Tibial nerve (tissue), 4 donors: ENCODE measurements at regions not wholly inside any gene's neighbourhood (a gene's known extent, or its start where the extent isn't known, plus 50 kb on each side); places are given as distances from the start of the nearest gene placed in this dataset.

Experiments
- DNase-seq, 2 donors: peaks; one replicate each; pipeline ENCODE4 v3.0.0-alpha.2; 2019; ENCODE audit warnings: low spot score in 2 of 2
- H3K27ac ChIP-seq, 4 donors: fragments of 200-600 bp; sonication (generic) in 3 of 4; one replicate each; pipeline ENCODE4 v1.5.1; 2017 to 2019; ENCODE audit warnings: mild to moderate bottlenecking in 1 of 4
- H3K27me3 ChIP-seq, 2 donors: fragments of 200-600 bp; sonication (generic) in 1 of 2; one replicate each; pipeline versions ENCODE4 v1.5.1 to v1.6.0; 2017 to 2019
- H3K36me3 ChIP-seq, 3 donors: fragments of 200-600 bp; sonication (generic); one replicate each; pipeline ENCODE4 v1.5.1; 2018 to 2019
- H3K4me1 ChIP-seq, 4 donors: fragments of 200-600 bp; sonication (generic) in 3 of 4; one replicate each; pipeline ENCODE4 v1.5.1; 2017 to 2019
- H3K4me3 ChIP-seq, 4 donors: fragments of 200-600 bp; sonication (generic) in 3 of 4; one replicate each; pipeline ENCODE4 v1.5.1; 2017 to 2019; ENCODE audit warnings: mild to moderate bottlenecking in 1 of 4, moderate library complexity in 1 of 4
- H3K9me3 ChIP-seq, 4 donors: fragments of 200-600 bp; sonication (generic) in 3 of 4; one replicate each; pipeline ENCODE4 v1.5.1; 2017 to 2019
- CTCF ChIP-seq, 5 experiments: fragments of 200-600 bp in 3 of 5; fragments of 450-650 bp in 2 of 5; sonication (generic) in 3 of 5; IDR thresholded peaks; one replicate each; pipeline ENCODE4 v1.5.1; 2016 to 2019; ENCODE audit warnings: antibody characterized with exemption in 5 of 5, mild to moderate bottlenecking in 3 of 5, moderate library complexity in 2 of 5
- EP300 ChIP-seq, 2 donors: sonication (generic); formaldehyde crosslinking; IDR thresholded peaks; one replicate each; pipeline ENCODE4 v1.6.1; 2017; ENCODE audit warnings: antibody characterized with exemption in 2 of 2, mild to moderate bottlenecking in 1 of 2
- POLR2A ChIP-seq, 2 donors: fragments of 450-650 bp; IDR thresholded peaks; one replicate each; pipeline ENCODE4 v1.6.1; 2017; ENCODE audit warnings: antibody characterized with exemption in 2 of 2, mild to moderate bottlenecking in 2 of 2, moderate library complexity in 2 of 2
- WGBS, 2 donors: methylation state at CpG; one replicate each; pipeline ENCODE4 v1.1.5; 2018; 5-methylcytosine and 5-hydroxymethylcytosine counted together

GRCh38 chr4:23455456-23456158 lies 434.2 kb downstream of the PPARGC1A start:
- no peak overlapping the region for H3K27ac ChIP-seq
- no peak overlapping the region for H3K4me3 ChIP-seq
- no peak for DNase-seq
- H3K36me3 ChIP-seq: no peaks in the 10 kb centered on the region
- WGBS, 2 donors: 25 to 33% methylated on average over 5 of the region's 5 CpGs
- peaks cover 0 to 4% (median 0%) of the 10 kb centered on the region in 4 donors for H3K4me1 ChIP-seq
- H3K9me3 ChIP-seq: no peaks in the 10 kb centered on the region
- H3K27me3 ChIP-seq: no peaks in the 10 kb centered on the region
- TF ChIP-seq CTCF (IDR thresholded peaks at IDR 0.05) (no peak), POLR2A (IDR thresholded peaks at IDR 0.05) (no peak), EP300 (IDR thresholded peaks at IDR 0.05) (no peak)

- H3K27ac ChIP-seq: no peak overlapping the region
- H3K4me1 ChIP-seq: no peaks in the 10 kb centered on the region
- DNase-seq: no peak
- TF ChIP-seq POLR2A (IDR thresholded peaks at IDR 0.05) (no peak), EP300 (IDR thresholded peaks at IDR 0.05) (no peak)
- 81 to 85% methylated on average over 1 of the region's 1 CpG for WGBS, 2 donors
- H3K4me3 ChIP-seq: no peak overlapping the region
- no peaks in the 10 kb centered on the region for H3K27me3 ChIP-seq
- H3K36me3 ChIP-seq: no peaks in the 10 kb centered on the region
- no peaks in the 10 kb centered on the region for H3K9me3 ChIP-seq
Observed at GRCh38 chr4:23441530-23442069, 448.2 kb downstream of the PPARGC1A start.

GRCh38 chr4:23438764-23439163 lies 451.1 kb downstream of the PPARGC1A start:
- TF ChIP-seq POLR2A (IDR thresholded peaks at IDR 0.05) (no peak), CTCF (IDR thresholded peaks at IDR 0.05) (no peak), EP300 (IDR thresholded peaks at IDR 0.05) (no peak)
- DNase-seq: no peak
- Histone ChIP-seq H3K9me3 (no peaks in the 10 kb centered on the region), H3K4me1 (no peaks in the 10 kb centered on the region), H3K4me3 (no peak overlapping the region), H3K27me3 (no peaks in the 10 kb centered on the region), H3K27ac (no peak overlapping the region), H3K36me3 (no peaks in the 10 kb centered on the region)
- 63 to 73% methylated on average over 1 of the region's 1 CpG for WGBS, 2 donors

- H3K36me3 ChIP-seq: no peaks in the 10 kb centered on the region
- no peaks in the 10 kb centered on the region for H3K27me3 ChIP-seq
- H3K4me1 ChIP-seq: no peaks in the 10 kb centered on the region
- DNase-seq: no peak
- no peak overlapping the region for H3K27ac ChIP-seq
- TF ChIP-seq CTCF (IDR thresholded peaks at IDR 0.05) (no peak), POLR2A (IDR thresholded peaks at IDR 0.05) (no peak), EP300 (IDR thresholded peaks at IDR 0.05) (no peak)
- no peak overlapping the region for H3K4me3 ChIP-seq
- no peaks in the 10 kb centered on the region for H3K9me3 ChIP-seq
Observed at GRCh38 chr4:23429497-23429896, 460.4 kb downstream of the PPARGC1A start.

- Histone ChIP-seq H3K9me3 (no peaks in the 10 kb centered on the region), H3K27ac (no peak overlapping the region), H3K4me3 (no peak overlapping the region), H3K36me3 (no peaks in the 10 kb centered on the region), H3K27me3 (no peaks in the 10 kb centered on the region), H3K4me1 (no peaks in the 10 kb centered on the region)
- no peak for TF ChIP-seq CTCF (IDR thresholded peaks at IDR 0.05)
- TF ChIP-seq POLR2A (IDR thresholded peaks at IDR 0.05): no peak
- no peak for TF ChIP-seq EP300 (IDR thresholded peaks at IDR 0.05)
- DNase-seq: no peak
Observed at GRCh38 chr4:23425570-23425969, 464.3 kb downstream of the PPARGC1A start.
